HG03064 (cell line): ENCODE measurements at regions not wholly inside any gene's neighbourhood (a gene's known extent, or its start where the extent isn't known, plus 50 kb on each side); places are given as distances from the start of the nearest gene placed in this dataset.

ENCODE experiments used
- ATAC-seq: cut with Tn5 transposase; IDR thresholded peaks from one replicate; pipeline ENCODE4 v1.9.1; 2021; ENCODE audit warnings: low read depth; ENCODE audit not compliant: unreplicated experiment

DNA sequence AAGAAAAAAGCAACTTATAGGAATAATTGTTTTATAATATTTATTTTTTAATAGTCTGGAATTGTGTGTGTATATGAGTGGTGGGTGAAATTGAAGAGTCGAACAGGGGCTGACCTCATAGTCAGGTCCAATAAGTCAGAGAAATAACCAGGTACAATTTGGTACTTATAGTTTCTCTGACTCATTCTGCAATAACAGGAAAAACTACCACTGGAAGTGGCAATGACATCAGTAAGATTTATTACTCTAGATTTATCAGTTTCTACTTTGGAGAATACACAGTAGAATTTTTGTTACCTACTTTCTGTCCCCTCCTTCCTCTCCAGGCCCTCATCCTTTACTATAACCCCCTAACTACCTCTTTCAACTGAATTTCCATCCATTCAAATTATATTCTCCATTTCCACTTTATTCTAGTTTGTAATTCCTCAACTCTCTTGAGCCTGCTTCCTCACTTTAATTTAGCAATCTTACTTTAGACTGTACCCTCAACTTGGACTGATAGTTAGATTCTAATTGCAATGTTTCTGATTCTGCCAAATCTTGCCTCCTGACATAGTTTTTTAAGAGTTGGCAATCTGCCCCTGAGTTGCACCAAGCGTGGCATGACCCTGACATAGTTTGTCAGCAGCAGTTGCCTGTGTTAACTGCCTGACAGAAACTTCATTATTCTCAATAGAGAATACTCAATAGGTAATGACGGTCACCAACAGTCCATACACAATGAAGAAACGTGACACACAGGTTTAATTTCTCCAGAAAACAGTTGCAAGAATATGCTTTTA, 475.3 kb upstream of the RIOK2 start:
- no peak for ATAC-seq

DNA sequence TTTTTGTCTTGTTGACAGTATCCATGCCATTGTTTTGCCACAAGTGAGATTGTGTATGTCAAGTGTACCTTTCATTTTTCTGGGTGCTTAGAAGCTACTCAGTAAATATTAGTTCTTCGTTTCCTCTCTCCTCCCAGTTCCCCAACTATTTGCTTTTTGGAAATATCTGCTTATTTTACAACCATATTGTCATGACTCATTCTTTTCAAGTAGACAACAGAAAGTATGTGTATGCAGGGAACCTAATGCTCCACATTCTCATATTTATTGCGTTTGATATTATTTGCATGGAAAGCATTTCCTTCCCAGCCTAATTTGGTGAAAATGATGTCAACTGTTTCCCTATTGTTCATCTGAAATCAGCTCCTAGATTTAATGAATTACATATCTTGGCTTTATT, 483.7 kb upstream of the RIOK2 start:
- ATAC-seq, result no peak

DNA sequence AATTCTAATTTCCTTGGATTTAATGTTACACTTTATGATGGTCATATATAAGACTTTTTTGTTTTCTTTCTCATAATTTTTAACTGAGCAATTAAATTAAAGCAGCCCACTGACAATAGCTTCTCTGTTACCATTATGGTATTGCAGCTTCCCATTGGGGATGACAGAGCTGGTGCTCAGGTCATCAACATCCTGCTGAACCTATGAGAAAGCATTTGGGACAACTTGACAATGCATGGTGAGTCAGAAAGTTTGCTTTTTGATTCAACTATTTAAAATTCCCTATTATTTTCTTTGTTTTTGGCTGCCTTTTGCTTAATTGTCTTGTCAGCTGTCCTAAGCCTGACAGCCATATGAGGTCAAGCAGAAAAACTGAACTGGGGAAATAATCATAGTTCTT, 487.4 kb upstream of the RIOK2 start:
- no peak for ATAC-seq

DNA sequence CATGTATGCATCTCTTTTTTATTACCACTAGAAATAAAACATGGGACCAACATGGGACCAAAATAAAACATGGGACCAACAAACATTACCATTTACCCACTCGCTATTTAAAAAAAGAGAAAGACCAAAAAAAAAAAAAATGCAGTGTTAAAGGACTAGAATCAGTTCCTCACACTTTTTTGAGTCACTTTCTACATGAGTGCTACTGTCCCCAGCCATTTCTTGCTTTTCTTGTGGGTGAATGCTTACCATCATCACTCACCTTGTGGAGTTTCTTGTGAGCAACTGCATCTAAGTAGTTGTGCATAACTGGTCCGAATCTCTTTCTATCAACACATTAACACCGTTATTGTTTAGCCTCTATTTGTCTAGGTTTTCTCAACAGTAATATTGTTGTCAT, 493.6 kb upstream of the RIOK2 start:
- no peak for ATAC-seq

GRCh38 chr5:97694091-97694490, 511.0 kb upstream of the RIOK2 start:
- ATAC-seq, result no peak

DNA sequence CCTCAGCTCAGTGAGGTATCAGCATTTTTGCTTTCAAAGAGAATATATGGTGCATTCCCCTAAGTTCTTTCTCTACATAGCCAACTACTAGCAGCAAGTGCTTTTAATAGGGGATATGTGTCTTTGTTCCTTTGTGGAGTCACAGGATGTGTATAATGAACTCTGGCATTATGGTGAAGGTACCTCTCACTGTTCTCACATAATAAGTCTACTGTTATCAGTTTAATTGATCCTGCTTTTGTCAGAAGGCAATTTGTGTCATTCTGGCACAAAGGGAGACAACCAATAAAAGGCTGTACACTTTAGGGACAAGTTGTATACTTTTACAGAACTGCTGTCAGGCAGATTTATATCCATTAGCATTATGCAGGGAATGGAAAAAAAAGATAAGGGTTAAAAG, 531.4 kb upstream of the RIOK2 start:
- ATAC-seq, result no peak

GRCh38 chr5:97726106-97726505, 543.1 kb upstream of the RIOK2 start:
- ATAC-seq, result no peak

DNA sequence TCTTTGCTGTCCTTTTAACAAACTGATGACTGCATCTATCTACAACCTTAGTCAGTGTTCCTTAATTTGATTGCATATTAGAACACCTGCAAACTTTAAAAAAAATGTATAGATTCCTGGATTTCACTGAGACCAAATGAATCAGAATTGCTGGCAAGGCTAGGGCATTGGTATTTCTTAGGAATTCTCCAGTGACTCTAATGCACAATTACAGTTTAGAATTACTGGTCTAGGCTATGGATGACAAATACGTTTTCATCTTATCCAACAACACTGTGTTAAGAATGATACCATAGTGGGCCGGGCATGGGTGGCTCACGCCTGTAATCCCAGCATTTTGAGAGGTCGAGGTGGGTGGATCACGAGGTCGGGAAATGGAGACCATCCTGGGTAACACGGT, 545.9 kb upstream of the RIOK2 start:
- no peak for ATAC-seq

DNA sequence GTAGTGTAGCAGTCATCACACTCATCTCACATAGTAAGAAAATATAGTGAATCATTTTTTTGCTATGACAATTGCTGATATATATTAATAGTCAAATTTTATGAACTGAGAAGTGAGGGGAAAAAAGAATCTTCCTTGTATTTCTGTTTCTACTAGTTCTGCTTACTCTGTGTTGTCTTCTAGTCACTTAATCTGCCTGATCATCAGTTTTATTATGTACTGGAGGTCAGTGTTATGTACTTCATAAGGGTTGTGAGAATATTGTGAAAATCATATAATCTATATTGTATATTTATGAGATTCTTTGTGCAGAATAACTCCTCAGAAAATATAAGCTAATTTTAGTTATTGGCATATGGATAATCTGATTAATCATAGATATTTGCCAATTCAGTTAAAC, 546.9 kb upstream of the RIOK2 start:
- ATAC-seq, result no peak

- ATAC-seq, result no peak
Measured at GRCh38 chr5:97735209-97735608, 552.2 kb upstream of the RIOK2 start.

GRCh38 chr5:97737608-97738007, 554.6 kb upstream of the RIOK2 start:
- ATAC-seq, result no peak

DNA sequence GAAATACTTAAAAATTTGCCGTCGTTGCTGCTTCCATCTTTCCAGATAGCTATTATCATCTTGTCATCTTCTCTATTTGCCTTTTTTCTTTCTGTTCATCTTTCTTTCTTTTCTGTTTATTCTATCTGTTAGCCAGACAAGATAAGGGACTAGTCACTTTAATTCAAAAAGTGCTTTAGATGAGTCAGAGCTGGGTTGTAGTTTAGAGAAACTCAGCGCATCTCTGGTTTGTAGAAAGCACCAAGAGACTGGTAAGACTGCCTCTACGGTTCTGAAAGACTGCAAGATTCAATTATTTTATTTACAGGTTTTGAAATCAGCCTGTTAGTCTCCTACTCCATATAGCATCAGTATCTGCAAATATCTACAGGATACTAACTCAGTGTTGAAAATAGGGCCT, 562.8 kb upstream of the RIOK2 start:
- ATAC-seq, result no peak

DNA sequence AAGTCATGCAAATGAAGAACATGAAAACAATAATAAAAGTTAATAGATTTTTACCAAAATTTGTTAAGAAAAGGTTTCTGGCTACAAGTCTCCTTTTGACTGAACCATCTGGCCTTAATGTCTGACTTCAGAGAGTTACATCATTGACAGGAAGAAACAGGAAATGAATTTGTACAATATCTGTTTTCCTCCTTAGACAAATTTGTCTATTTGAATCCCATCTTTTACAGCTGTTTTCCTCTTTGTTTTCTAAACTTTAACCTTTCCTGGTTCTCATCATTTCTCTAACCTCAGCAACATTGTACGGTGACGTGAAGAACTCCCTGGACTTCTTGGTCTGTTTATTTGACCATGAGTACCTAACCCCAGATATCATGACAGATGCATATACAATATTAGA, 567.5 kb upstream of the RIOK2 start:
- no peak for ATAC-seq

DNA sequence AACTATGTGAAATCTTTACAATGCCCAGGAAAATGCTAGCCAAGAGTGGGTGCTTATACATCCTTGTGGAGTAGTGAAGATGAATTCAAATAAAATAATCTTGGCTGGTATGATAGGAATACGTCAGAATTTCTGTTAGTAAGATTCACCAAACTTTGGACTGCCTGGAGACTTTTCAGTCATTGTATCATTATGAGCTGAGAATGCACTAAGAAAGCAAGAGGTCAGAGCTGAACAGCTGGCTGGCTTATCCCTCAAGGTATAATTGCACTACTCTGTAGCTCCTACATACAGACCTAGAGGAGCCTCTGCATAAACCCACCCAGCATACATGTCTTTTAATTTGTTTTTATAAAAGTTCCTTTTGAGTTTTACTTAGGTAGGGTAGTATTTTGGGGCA, 568.5 kb upstream of the RIOK2 start:
- no peak for ATAC-seq

DNA sequence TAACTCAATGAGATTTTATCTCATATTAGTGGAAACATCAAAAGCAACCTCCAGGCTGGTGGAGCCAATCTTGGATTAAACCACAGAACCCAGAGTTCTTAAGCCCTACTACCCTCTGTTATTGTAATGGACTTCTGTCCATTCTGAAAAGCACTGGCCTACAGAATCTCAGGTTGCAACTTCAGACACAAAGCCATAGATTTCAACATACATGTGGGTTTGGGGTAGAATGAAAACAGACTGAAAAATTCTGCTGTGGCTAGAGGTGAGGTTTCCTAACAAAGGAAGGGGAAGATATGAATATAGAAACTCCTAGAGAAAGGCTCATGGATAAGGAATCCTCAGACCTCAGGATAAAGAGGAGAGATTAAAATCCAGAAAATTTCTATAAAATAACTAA, 569.8 kb upstream of the RIOK2 start:
- no peak for ATAC-seq

DNA sequence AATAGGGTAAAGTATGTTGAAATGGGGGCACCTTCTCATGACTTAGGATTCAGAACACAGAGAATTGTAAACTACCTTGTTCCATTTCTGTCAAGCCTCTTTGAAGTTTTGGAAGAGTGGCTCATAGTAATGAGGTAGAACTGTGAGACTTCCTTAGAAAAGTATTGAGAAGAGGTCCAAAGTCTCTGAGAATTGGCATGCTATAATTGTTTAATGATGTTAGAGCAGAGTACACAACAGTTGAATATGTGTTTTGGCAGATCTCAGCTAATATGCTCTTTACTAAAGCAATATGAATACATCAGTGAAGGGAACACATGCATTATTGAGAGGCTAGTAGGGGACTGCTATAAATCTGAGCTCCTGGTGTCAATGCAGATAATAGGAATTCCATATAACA, 579.4 kb upstream of the RIOK2 start:
- no peak for ATAC-seq

DNA sequence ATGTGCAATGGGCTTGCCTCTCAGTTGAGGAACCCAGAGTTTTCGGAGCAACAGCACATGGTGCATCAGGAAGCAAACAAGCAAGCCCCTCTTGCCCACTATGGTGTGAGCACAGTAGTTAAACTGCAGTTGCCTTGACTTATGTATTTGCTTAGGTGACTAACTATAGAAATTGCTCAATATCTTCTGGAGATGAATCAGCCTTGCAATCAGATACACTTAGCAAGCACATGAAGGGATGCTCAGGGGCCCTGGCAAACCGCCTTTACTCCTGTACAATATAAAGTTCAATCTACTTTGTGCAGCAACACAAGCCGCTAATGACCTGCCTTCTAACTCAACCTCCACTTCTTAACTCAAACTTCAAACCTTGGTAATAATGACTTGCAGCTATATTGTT, 581.7 kb upstream of the RIOK2 start:
- ATAC-seq, result no peak

- no peak for ATAC-seq
Measured at GRCh38 chr5:97778451-97778850, 595.4 kb upstream of the RIOK2 start.

GRCh38 chr5:97788369-97788768, 605.3 kb upstream of the RIOK2 start:
- ATAC-seq, result no peak

DNA sequence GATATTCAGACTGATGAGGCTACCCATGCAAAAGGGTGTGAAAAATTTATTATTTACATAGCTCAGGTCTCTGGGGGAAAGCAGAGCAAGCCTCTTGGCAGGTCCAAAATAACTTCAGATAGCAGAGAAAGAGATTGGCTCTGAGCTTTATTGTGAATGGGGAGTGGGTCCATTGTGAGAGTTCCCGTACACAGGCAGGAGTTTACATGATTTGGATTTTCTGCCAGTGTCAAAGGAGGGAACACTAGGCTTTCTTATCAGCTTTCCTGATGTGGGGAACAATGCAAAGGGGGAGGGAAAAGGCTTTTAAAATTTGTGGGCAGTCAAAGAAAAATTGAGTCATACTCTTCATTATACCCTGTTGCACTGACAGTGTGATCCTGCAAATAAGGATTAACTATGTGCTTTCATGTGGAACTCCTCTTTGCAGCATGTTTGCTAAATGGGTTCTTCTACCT, 615.0 kb upstream of the RIOK2 start:
- ATAC-seq, result no peak

GRCh38 chr5:97801461-97801860, 618.4 kb upstream of the RIOK2 start:
- ATAC-seq, result no peak

DNA sequence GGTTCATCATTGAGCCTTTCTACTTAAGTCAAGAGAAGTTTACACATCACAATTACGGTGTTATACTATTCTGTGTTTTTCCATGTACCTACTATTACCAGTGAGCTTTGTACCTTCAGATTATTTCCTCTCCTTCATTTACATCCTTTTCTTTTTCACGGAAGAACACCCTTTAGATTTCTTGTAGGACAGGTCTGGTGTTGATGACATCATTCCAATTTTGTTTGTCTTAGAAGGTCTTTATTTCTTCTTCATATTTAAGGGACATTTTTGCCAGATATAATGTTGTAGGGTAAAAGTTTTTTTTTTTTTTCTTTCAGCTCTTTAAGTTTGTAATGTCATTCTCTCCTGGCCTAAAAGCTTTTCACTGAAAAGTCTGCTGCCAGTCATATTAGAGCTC, 637.1 kb upstream of the RIOK2 start:
- ATAC-seq, result no peak
